Activated CD4-positive, alpha-beta T cell treated with anti-CD3 and anti-CD28 coated beads for 36 hours (primary cell): ENCODE measurements at regions not wholly inside any gene's neighbourhood (a gene's known extent, or its start where the extent isn't known, plus 50 kb on each side); places are given as distances from the start of the nearest gene placed in this dataset.

Experiments used
- ATAC-seq: fragments of 200-7000 bp; cut with Tn5 transposase; one replicate; pipeline ENCODE4 v1.10.0; 2021; ENCODE audit warnings: mild to moderate bottlenecking, moderate library complexity
- CTCF ChIA-PET: fragments of 350-600 bp; sonication (Branson Sonifier 250); formaldehyde crosslinking; loops from one replicate; lab custom pipeline; 2021; ENCODE audit warnings: antibody characterized with exemption; lab: Charles Lee
- POLR2A ChIA-PET: fragments of 350-600 bp; sonication (Branson Sonifier 250); formaldehyde crosslinking; loops from one replicate; lab custom pipeline; 2021; ENCODE audit warnings: antibody characterized with exemption, inconsistent platforms; lab: Charles Lee
- DNase-seq: peaks from one replicate; pipeline ENCODE4 v3.0.0-alpha.2; 2020
- H3K27ac Mint-ChIP-seq: one replicate; pipeline ENCODE4 v1.8.0; 2021; ENCODE audit warnings: mixed read lengths
- H3K27me3 Mint-ChIP-seq: one replicate; pipeline ENCODE4 v1.8.0; 2021; ENCODE audit warnings: mixed read lengths
- H3K36me3 Mint-ChIP-seq: one replicate; pipeline ENCODE4 v1.8.0; 2021; ENCODE audit warnings: low read depth, mixed read lengths
- H3K4me1 Mint-ChIP-seq: one replicate; pipeline ENCODE4 v1.8.0; 2021; ENCODE audit warnings: mixed read lengths
- H3K4me3 Mint-ChIP-seq: one replicate; pipeline ENCODE4 v1.8.0; 2021; ENCODE audit warnings: mild to moderate bottlenecking, moderate library complexity, mixed read lengths
- H3K9me3 Mint-ChIP-seq: one replicate; pipeline ENCODE4 v1.8.0; 2021; ENCODE audit warnings: low read depth, mixed read lengths
- intact Hi-C, 2 experiments: fragments of 100-400 bp; cut with DNase I in 1 of 2; cut with micrococcal nuclease in 1 of 2; formaldehyde crosslinking; loops; one replicate each; pipeline versions ENCODE4 v1.14.2 to v1.15.1; 2022 to 2024; cut with DNase I, micrococcal nuclease

DNA sequence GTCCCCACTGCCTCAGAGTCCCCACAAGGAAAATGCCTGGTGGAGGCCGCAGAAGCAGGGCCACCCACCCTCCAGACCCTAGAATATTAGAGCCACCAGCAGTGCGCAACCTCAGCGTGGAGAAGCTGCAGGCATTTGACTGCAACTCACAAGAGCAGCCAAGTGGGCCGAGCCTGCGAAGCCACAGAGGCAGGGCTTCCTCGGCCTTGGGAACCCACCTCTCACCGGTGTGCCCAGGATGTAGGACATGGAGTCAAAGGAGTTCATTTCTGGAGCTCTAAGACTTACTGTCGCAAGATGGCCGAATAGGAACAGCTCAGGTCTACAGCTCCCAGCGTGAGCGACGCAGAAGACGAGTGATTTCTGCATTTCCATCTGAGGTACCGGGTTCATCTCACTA, 397.9 kb upstream of the PIK3R1 start:
- H3K27ac Mint-ChIP-seq, result no peak overlapping the region
- ATAC-seq, result no peak
- peaks cover 2% of the 10 kb centered on the region for H3K9me3 Mint-ChIP-seq
- intact Hi-C loops, result no loop called here
- CTCF ChIA-PET, result no interaction called here
- DNase-seq, result no peak
- H3K36me3 Mint-ChIP-seq, result no peaks in the 10 kb centered on the region
- no peaks in the 10 kb centered on the region for H3K27me3 Mint-ChIP-seq
- no peak overlapping the region for H3K4me3 Mint-ChIP-seq
- POLR2A ChIA-PET, result no interaction called here
- H3K4me1 Mint-ChIP-seq, result no peaks in the 10 kb centered on the region

GRCh38 chr5:67816456-67816855, 399.1 kb upstream of the PIK3R1 start:
- POLR2A ChIA-PET, result no interaction called here
- H3K4me1 Mint-ChIP-seq, result no peaks in the 10 kb centered on the region
- CTCF ChIA-PET, result no interaction called here
- intact Hi-C loops, result no loop called here
- H3K4me3 Mint-ChIP-seq, result no peak overlapping the region
- DNase-seq, result no peak
- H3K36me3 Mint-ChIP-seq, result no peaks in the 10 kb centered on the region
- H3K27me3 Mint-ChIP-seq, result no peaks in the 10 kb centered on the region
- peaks cover 2% of the 10 kb centered on the region for H3K9me3 Mint-ChIP-seq
- ATAC-seq, result no peak
- no peak overlapping the region for H3K27ac Mint-ChIP-seq

DNA sequence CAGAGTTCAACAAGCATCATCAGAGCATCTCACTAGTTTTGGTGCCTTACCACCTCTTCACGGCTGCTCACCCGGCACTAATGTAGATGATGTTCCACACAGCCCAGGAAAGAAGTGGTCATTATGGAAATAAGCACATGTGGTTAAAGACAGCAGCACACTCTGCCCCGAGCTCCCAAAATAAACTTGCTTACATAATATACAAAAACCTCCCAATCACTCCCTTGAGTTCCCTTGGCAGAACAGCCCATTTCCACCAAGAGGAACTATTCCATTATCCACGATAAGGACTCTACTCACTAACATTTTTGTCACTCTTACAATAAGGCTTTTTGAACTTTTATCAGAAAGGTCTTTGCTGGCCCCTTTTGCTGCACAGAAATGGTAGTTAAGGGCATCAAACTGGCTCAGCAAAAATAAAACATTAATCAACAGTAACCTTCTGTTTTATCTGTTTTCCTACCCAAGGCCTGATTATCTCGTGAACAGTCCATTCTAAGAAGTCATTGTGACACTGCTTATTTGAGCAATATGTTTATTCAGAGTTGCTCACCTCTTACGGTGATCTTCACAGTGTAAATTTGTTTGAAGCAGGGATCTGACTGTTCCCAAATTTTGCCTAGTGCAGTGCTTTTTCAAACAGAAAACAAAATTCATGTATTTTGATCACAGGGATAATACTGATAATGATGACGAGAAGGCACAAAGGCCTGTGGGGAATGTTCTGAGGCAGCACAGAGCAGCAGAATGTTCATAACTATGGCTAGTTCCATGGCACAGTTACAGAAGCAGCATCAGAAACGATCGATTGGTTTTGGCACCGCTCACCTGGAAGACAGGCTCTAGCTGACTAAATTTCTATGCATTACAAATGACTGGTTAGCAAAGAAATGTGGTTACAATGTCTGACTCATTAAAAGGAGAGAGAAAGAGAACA, 399.8 kb upstream of the PIK3R1 start:
- no peak overlapping the region for H3K4me3 Mint-ChIP-seq
- peak; percentile 30 for ATAC-seq
- H3K27me3 Mint-ChIP-seq, result no peaks in the 10 kb centered on the region
- ChIA-PET POLR2A (no interaction called here), CTCF (no interaction called here)
- intact Hi-C loops, result no loop called here
- H3K36me3 Mint-ChIP-seq, result no peaks in the 10 kb centered on the region
- no peak overlapping the region for H3K27ac Mint-ChIP-seq
- DNase-seq, result no peak
- peaks cover 2% of the 10 kb centered on the region for H3K9me3 Mint-ChIP-seq
- no peaks in the 10 kb centered on the region for H3K4me1 Mint-ChIP-seq

DNA sequence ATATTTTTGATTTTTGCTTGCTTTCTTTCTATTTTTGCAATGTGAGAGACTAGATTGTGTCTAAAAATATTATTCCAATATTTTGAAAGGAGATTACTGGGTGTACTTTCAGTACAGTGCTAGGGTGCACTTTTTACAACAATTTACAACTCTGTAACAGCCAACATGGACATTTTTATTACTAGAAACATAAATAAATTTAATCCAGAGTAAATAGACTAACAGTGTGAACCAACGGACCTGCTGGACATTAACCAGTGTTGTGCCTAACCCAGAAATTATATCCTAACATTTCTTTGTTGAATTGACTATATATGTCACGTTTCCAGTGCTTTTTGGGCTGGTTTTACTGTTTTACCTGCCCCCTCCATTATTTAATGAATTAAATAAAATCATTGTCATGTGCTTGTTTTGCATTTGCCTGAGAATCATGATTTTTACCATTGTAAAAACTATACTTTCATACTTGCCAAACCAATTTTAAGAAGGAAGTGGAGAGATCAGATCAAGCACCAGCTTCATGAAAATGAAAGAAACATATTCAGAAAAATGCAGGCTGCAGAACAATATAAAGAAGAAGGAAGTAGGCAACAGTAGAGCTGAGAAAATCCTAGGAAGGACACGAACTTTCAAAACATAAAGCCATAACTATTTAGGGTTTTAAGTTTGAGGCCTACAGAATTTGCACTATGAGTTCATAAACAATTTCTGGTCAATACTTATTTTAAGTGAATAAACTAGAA, 400.8 kb upstream of the PIK3R1 start:
- no peak overlapping the region for H3K27ac Mint-ChIP-seq
- CTCF ChIA-PET, result no interaction called here

DNA sequence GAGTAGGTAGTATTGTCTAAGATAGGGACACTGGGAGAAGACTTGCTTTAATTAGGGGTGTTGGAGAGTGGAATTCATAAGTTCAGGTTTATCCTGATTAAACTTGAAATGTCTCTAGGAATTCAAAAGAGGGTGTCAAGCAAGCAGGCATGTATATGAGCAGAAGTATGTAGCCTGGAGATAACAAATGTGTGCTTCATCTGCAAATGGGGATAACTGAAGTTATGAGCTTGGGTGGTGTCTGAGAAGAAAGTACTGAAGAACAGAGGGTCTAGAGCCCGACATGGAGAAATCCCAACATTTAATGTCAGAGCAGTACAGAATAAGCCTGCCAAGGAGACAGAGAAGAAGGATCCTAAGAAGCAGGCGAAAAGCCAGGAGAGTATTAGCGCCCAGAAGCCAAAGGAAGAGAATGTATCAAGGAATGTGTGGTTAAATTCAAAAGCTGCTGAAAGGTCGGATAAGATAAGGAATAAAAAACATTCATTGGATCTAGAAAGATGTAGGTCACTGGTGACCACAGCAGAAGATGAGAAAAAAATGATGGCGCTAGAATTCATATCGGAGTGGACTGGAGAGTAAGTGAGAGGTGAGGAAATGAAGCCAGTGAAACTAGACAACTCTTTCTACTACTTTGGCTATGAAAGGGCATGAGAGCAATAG, 401.5 kb upstream of the PIK3R1 start:
- Mint-ChIP-seq H3K27me3 (no peaks in the 10 kb centered on the region), H3K36me3 (no peaks in the 10 kb centered on the region), H3K4me3 (no peak overlapping the region), H3K9me3 (no peaks in the 10 kb centered on the region), H3K4me1 (no peaks in the 10 kb centered on the region), H3K27ac (no peak overlapping the region)
- ATAC-seq (no peak), DNase-seq (no peak)
- intact Hi-C loops, result no loop called here
- ChIA-PET POLR2A (no interaction called here), CTCF (no interaction called here)

More for the DNA sequence above, 400.8 kb upstream of the PIK3R1 start:
- no peak for ATAC-seq
- DNase-seq, result no peak
- Mint-ChIP-seq H3K27me3 (no peaks in the 10 kb centered on the region), H3K9me3 (no peaks in the 10 kb centered on the region), H3K4me3 (no peak overlapping the region), H3K4me1 (no peaks in the 10 kb centered on the region), H3K36me3 (no peaks in the 10 kb centered on the region)
- intact Hi-C loops, result no loop called here
- POLR2A ChIA-PET, result no interaction called here

DNA sequence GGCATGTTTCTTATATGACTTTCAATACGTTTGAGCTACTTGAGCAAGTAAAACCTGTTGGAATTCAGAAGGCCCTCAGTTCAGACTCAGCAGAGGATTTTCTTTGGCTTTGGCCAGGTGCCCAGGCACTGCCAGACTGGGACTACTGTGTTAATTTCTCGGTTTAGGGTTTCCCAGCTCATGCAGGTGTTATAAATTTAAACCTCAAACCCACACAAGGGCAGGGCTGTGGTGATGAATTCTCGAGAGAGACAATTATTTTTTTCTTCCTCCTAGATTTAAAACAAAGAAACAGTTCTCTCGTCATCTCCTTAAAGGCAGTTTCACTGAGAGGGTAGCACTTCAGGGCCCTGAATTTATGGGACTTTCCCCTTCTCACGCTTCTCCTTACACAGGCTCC, 406.0 kb upstream of the PIK3R1 start:
- no peaks in the 10 kb centered on the region for H3K36me3 Mint-ChIP-seq
- no peak overlapping the region for H3K27ac Mint-ChIP-seq
- intact Hi-C loops, result no loop called here
- no peak for DNase-seq
- H3K27me3 Mint-ChIP-seq, result no peaks in the 10 kb centered on the region
- H3K4me3 Mint-ChIP-seq, result no peak overlapping the region
- ChIA-PET CTCF (no interaction called here), POLR2A (interaction anchor here (0.7 kb wide), 1 partner anchor 144 kb away, joined by 3 read pairs; no protein-coding TSS in a partner anchor)
- no peak for ATAC-seq
- no peaks in the 10 kb centered on the region for H3K4me1 Mint-ChIP-seq
- H3K9me3 Mint-ChIP-seq, result no peaks in the 10 kb centered on the region

DNA sequence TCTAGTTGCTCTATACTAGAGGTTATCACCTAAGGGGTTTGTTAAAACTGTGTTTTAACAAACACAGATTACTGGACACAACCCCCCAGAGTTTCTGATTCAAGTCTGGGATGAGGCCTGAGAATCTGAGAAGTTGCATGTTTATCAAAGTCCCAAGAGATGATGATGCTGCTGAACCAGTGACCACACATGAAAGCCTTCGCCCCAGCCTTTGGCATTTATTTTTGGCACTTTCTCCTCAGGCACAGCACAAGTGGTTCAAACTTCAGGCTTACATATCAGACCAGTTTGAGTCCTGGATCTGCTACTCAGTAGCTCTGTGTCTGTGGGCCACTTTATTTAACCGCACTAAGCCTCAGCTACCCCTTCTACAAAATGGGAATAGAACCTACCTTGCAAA, 407.2 kb upstream of the PIK3R1 start:
- Mint-ChIP-seq H3K4me3 (no peak overlapping the region), H3K9me3 (no peaks in the 10 kb centered on the region), H3K4me1 (no peaks in the 10 kb centered on the region), H3K36me3 (no peaks in the 10 kb centered on the region), H3K27me3 (no peaks in the 10 kb centered on the region), H3K27ac (no peak overlapping the region)
- intact Hi-C loops, result no loop called here
- DNase-seq (no peak), ATAC-seq (no peak)
- POLR2A ChIA-PET, result no interaction called here
- CTCF ChIA-PET, result no interaction called here

GRCh38 chr5:67807439-67807888, 408.1 kb upstream of the PIK3R1 start:
- ChIA-PET POLR2A (no interaction called here), CTCF (no interaction called here)
- H3K27ac Mint-ChIP-seq, result no peak overlapping the region
- H3K4me1 Mint-ChIP-seq, result peaks cover 2% of the 10 kb centered on the region
- H3K9me3 Mint-ChIP-seq, result no peaks in the 10 kb centered on the region
- H3K36me3 Mint-ChIP-seq, result no peaks in the 10 kb centered on the region
- ATAC-seq (no peak), DNase-seq (no peak)
- H3K27me3 Mint-ChIP-seq, result no peaks in the 10 kb centered on the region
- H3K4me3 Mint-ChIP-seq, result no peak overlapping the region
- intact Hi-C loops, result no loop called here

GRCh38 chr5:67806654-67807438, 408.7 kb upstream of the PIK3R1 start:
- Mint-ChIP-seq H3K36me3 (no peaks in the 10 kb centered on the region), H3K27ac (no peak overlapping the region), H3K9me3 (no peaks in the 10 kb centered on the region), H3K4me1 (peaks cover 2% of the 10 kb centered on the region), H3K4me3 (no peak overlapping the region), H3K27me3 (no peaks in the 10 kb centered on the region)
- ChIA-PET CTCF (no interaction called here), POLR2A (no interaction called here)
- intact Hi-C loops, result no loop called here
- no peak for DNase-seq
- ATAC-seq, result no peak

GRCh38 chr5:67805666-67806348, 409.7 kb upstream of the PIK3R1 start:
- intact Hi-C loops, result no loop called here
- Mint-ChIP-seq H3K4me1 (peaks cover 2% of the 10 kb centered on the region), H3K27me3 (no peaks in the 10 kb centered on the region), H3K36me3 (no peaks in the 10 kb centered on the region), H3K27ac (no peak overlapping the region), H3K4me3 (no peak overlapping the region), H3K9me3 (no peaks in the 10 kb centered on the region)
- CTCF ChIA-PET, result no interaction called here
- no peak for DNase-seq
- ATAC-seq, result no peak
- POLR2A ChIA-PET, result no interaction called here

GRCh38 chr5:67802766-67803165, 412.8 kb upstream of the PIK3R1 start:
- no peak overlapping the region for H3K27ac Mint-ChIP-seq
- peaks cover 2% of the 10 kb centered on the region for H3K4me1 Mint-ChIP-seq
- ChIA-PET POLR2A (no interaction called here), CTCF (no interaction called here)
- H3K27me3 Mint-ChIP-seq, result peaks cover 2% of the 10 kb centered on the region
- H3K9me3 Mint-ChIP-seq, result peaks cover 7% of the 10 kb centered on the region
- no peak for ATAC-seq
- H3K36me3 Mint-ChIP-seq, result no peaks in the 10 kb centered on the region
- DNase-seq, result no peak
- intact Hi-C loops, result no loop called here
- H3K4me3 Mint-ChIP-seq, result no peak overlapping the region
